ENCODE measurements at regions not wholly inside any gene's neighbourhood (a gene's known extent, or its start where the extent isn't known, plus 50 kb on each side); places are given as distances from the start of the nearest gene placed in this dataset.
"Not testable (repeated sequence)": the region's sequence is repeated elsewhere in the genome, so short reads cannot be mapped to it uniquely, and the experiment has no call there.

DNA sequence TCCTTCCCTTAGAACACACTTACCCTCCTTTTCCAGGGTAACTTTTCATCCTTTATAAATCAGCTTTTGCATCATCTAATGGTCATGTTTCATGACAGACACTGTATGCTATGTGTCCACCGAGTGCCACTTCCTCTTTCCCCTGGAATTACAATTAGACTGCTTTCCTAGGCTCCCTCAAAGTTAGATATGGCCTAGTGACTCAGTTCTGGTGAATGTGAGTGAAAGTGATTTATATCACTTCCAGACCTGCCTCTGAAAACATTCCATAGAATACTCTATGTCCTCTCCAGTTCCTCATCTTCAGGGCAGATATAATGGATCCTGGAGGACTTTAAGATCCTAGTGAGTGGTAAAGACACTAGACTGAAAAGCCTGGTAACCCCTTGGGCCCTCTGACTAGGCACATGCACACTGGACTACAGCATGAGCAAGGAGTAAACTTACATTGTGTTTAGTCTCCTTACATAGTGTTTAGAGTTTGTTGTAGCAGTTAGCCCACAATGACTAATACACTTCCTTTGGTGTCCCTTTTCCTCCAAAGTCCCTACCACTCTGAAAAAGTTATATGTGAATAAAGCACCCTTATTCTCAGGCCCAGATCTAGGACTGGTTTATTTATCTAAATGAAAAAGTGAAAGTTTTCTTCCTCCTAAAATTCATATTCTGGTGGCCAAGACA is 59.3 kb downstream of the GPR88 start:
- peaks cover 30% of the 10 kb centered on the region for H3K9me3 Mint-ChIP-seq
- H3K4me3 Mint-ChIP-seq: no peak overlapping the region
- H3K27ac Mint-ChIP-seq: peak overlapping the region in 2 of 3 experiments; percentile 1 to 39

GRCh38 chr1:100597784-100598183 is 59.8 kb downstream of the GPR88 start:
- TF ChIP-seq, protein P1, sequence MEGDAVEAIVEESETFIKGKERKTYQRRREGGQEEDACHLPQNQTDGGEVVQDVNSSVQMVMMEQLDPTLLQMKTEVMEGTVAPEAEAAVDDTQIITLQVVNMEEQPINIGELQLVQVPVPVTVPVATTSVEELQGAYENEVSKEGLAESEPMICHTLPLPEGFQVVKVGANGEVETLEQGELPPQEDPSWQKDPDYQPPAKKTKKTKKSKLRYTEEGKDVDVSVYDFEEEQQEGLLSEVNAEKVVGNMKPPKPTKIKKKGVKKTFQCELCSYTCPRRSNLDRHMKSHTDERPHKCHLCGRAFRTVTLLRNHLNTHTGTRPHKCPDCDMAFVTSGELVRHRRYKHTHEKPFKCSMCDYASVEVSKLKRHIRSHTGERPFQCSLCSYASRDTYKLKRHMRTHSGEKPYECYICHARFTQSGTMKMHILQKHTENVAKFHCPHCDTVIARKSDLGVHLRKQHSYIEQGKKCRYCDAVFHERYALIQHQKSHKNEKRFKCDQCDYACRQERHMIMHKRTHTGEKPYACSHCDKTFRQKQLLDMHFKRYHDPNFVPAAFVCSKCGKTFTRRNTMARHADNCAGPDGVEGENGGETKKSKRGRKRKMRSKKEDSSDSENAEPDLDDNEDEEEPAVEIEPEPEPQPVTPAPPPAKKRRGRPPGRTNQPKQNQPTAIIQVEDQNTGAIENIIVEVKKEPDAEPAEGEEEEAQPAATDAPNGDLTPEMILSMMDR (IDR thresholded peaks at IDR 0.05; ENCODE audit: unreplicated experiment in 3 of 3): no peak
- Mint-ChIP-seq H3K9me3 (peaks cover 35% of the 10 kb centered on the region), H3K36me3 (ENCODE audit: low read depth) (no peaks in the 10 kb centered on the region), H3K27ac (peak overlapping the region in 2 of 3 experiments; percentile 1 to 39), H3K4me3 (peak overlapping the region in 1 of 3 experiments; percentile 2), H3K4me1 (peaks cover 16% of the 10 kb centered on the region), H3K27me3 (ENCODE audit: low read depth) (no peaks in the 10 kb centered on the region)

More for the DNA sequence above, 59.3 kb downstream of the GPR88 start:
- Mint-ChIP-seq H3K27me3 (ENCODE audit: low read depth) (no peaks in the 10 kb centered on the region), H3K4me1 (peaks cover 16% of the 10 kb centered on the region), H3K36me3 (ENCODE audit: low read depth) (no peaks in the 10 kb centered on the region)
- TF ChIP-seq, protein P1 (IDR thresholded peaks at IDR 0.05; ENCODE audit: unreplicated experiment in 3 of 3): no peak

DNA sequence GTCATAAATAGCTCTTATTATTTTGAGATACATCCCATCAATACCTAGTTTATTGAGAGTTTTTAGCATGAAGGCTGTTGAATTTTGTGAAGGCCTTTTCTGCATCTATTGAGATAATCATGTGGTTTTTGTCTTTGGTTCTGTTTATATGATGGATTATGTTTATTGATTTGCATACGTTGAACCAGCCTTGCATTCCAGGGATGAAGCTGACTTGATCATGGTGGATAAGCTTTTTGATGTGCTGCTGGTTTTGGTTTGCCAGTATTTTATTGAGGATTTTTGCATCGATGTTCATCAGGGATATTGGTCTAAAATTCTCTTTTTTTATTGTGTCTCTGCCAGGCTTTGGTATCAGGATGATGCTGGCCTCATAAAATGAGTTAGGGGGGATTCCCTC is 62.4 kb downstream of the GPR88 start:
- H3K36me3 Mint-ChIP-seq (ENCODE audit: low read depth); H3K27me3 Mint-ChIP-seq (ENCODE audit: low read depth); H3K27ac Mint-ChIP-seq; H3K4me3 Mint-ChIP-seq: not testable (repeated sequence)
- Mint-ChIP-seq H3K9me3 (peaks cover 49% of the 10 kb centered on the region), H3K4me1 (peaks cover 16% of the 10 kb centered on the region)

GRCh38 chr1:100602028-100602427 is 64.1 kb downstream of the GPR88 start:
- H3K9me3 Mint-ChIP-seq: peaks cover 45% of the 10 kb centered on the region

DNA sequence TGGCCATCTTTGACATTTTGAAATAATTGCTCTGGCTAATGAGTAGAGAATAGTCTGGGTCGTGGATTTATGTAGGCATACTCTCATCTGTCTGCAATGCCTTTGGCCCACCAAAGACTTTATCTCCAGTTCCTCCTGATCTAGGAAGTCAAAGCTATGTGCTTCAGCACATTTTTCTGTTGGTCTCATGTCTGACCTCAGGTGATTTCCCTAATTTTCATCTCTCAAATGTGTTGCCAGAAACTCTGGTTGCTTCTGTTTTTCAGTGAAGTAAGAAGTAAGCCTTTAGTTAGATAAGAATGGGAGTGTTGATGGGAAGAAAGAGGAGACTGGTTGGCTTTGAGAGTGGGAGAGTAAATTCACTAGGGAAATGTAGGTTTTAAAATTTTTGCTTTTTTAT is 66.4 kb downstream of the GPR88 start:
- Mint-ChIP-seq H3K27ac (no peak overlapping the region), H3K4me3 (no peak overlapping the region), H3K36me3 (ENCODE audit: low read depth) (no peaks in the 10 kb centered on the region), H3K4me1 (peaks cover 16% of the 10 kb centered on the region), H3K9me3 (peaks cover 40% of the 10 kb centered on the region), H3K27me3 (ENCODE audit: low read depth) (no peaks in the 10 kb centered on the region)
- TF ChIP-seq, protein P1 (IDR thresholded peaks at IDR 0.05; ENCODE audit: unreplicated experiment in 3 of 3): no peak

More at GRCh38 chr1:100602028-100602427, 64.1 kb downstream of the GPR88 start:
- not testable (repeated sequence) for H3K36me3 Mint-ChIP-seq (ENCODE audit: low read depth); H3K27me3 Mint-ChIP-seq (ENCODE audit: low read depth); H3K4me3 Mint-ChIP-seq; H3K27ac Mint-ChIP-seq
- H3K4me1 Mint-ChIP-seq: peaks cover 11% of the 10 kb centered on the region

DNA sequence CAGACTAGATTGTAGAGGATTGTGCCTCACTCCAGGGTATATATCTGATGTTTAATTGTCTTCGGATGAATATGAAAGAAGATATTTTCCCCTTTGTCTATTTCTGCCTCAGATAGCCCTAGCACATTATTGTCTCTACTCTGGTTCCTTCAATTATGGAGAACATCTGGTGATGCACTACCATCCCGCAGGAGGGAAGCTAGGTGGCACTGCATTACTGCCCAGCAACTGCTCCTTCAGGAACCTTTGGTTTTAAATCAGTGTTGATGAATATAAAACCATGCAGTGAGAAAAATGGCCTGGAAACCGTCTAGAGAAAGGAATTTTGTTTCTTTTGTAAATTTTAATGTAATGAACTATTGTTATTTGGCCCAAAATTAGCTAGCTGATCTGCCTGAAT is 68.5 kb downstream of the GPR88 start:
- H3K4me1 Mint-ChIP-seq: peaks cover 32% of the 10 kb centered on the region
- H3K36me3 Mint-ChIP-seq (ENCODE audit: low read depth): no peaks in the 10 kb centered on the region
- TF ChIP-seq, protein P1 (IDR thresholded peaks at IDR 0.05; ENCODE audit: unreplicated experiment in 3 of 3): peak; percentile 48 to 70 (median 53)
- no peaks in the 10 kb centered on the region for H3K27me3 Mint-ChIP-seq (ENCODE audit: low read depth)
- peak overlapping the region in 2 of 3 experiments; percentile 19 to 24 for H3K27ac Mint-ChIP-seq
- H3K4me3 Mint-ChIP-seq: no peak overlapping the region
- peaks cover 26% of the 10 kb centered on the region for H3K9me3 Mint-ChIP-seq

- H3K9me3 Mint-ChIP-seq: peaks cover 15% of the 10 kb centered on the region
These were observed 69.8 kb downstream of the GPR88 start for GRCh38 chr1:100607628-100608240.

More at GRCh38 chr1:100607628-100608240, 69.8 kb downstream of the GPR88 start:
- no peaks in the 10 kb centered on the region for H3K27me3 Mint-ChIP-seq (ENCODE audit: low read depth)
- H3K27ac Mint-ChIP-seq: peak overlapping the region; percentile 3 to 28 (median 4)
- no peak overlapping the region for H3K4me3 Mint-ChIP-seq
- peaks cover 39% of the 10 kb centered on the region for H3K4me1 Mint-ChIP-seq
- H3K36me3 Mint-ChIP-seq (ENCODE audit: low read depth): no peaks in the 10 kb centered on the region
- TF ChIP-seq, protein P1 (IDR thresholded peaks at IDR 0.05; ENCODE audit: unreplicated experiment in 3 of 3): no peak

Data from nephron (organoid).